OCI-LY7 (cell line): ENCODE measurements at regions not wholly inside any gene's neighbourhood (a gene's known extent, or its start where the extent isn't known, plus 50 kb on each side); places are given as distances from the start of the nearest gene placed in this dataset.

ENCODE experiments used
- BruUV-seq: library from RNA; stranded (reverse); fragments of 400-500 nt; replicated peaks from 2 replicates; lab custom pipeline; 2021; lab: Mats Ljungman, UMichigan
- CTCF ChIA-PET: fragments of 300-600 bp; sonication (Branson Sonifier 250); formaldehyde crosslinking; loops from one replicate; lab custom pipeline; 2022; ENCODE audit warnings: antibody characterized with exemption; ENCODE audit not compliant: unreplicated experiment; lab: Charles Lee
- POLR2A ChIA-PET: fragments of 300-600 bp; sonication (Branson Sonifier 250); formaldehyde crosslinking; loops from one replicate; lab custom pipeline; 2022; ENCODE audit warnings: antibody characterized with exemption; lab: Charles Lee
- DNase-seq: peaks from one replicate; pipeline ENCODE4 v3.0.0-alpha.2; 2015; ENCODE audit warnings: low spot score
- H2AFZ ChIP-seq: fragments of 200-600 bp; sonication (generic), shearing (Covaris generic); 2 replicates; pipeline ENCODE4 v1.6.1; 2014; ENCODE audit warnings: mild to moderate bottlenecking, antibody characterized with exemption, low read length, moderate library complexity
- H3K27ac ChIP-seq: fragments of 200-600 bp; sonication (generic); 2 replicates; pipeline ENCODE4 v1.5.1; 2014; ENCODE audit warnings: mixed run types, low read depth, mild to moderate bottlenecking, moderate library complexity, low read length, inconsistent platforms; ENCODE audit not compliant: poor library complexity, severe bottlenecking
- H3K36me3 ChIP-seq: fragments of 200-600 bp; sonication (generic); 2 replicates; pipeline ENCODE4 v1.6.1; 2014; ENCODE audit warnings: mild to moderate bottlenecking, antibody characterized with exemption, low read length, moderate library complexity, mixed read lengths; ENCODE audit not compliant: insufficient read depth
- H3K4me1 ChIP-seq: fragments of 200-600 bp; sonication (generic); 2 replicates; pipeline ENCODE4 v1.5.1; 2014; ENCODE audit warnings: mild to moderate bottlenecking, low read length; ENCODE audit not compliant: insufficient read depth, poor library complexity, severe bottlenecking
- H3K4me2 ChIP-seq: fragments of 200-600 bp; sonication (generic); 2 replicates; pipeline ENCODE4 v1.6.1; 2014; ENCODE audit warnings: mild to moderate bottlenecking, low read length
- H3K4me3 ChIP-seq: fragments of 200-600 bp; sonication (generic); 2 replicates; pipeline ENCODE4 v1.5.1; 2014; ENCODE audit warnings: mild to moderate bottlenecking, low read depth, low read length; ENCODE audit not compliant: poor library complexity, severe bottlenecking
- H3K79me2 ChIP-seq: fragments of 200-600 bp; sonication (generic); 2 replicates; pipeline ENCODE4 v1.6.1; 2016; ENCODE audit warnings: low read depth, mild to moderate bottlenecking, low read length, moderate library complexity, mixed read lengths; ENCODE audit not compliant: insufficient read depth
- H3K9me2 ChIP-seq: fragments of 200-600 bp; sonication (generic); 2 replicates; pipeline ENCODE4 v1.6.1; 2016; ENCODE audit warnings: mild to moderate bottlenecking, low read length, mixed read lengths; ENCODE audit not compliant: insufficient read depth
- H3K9me3 ChIP-seq: fragments of 200-600 bp; sonication (generic); 2 replicates; pipeline ENCODE4 v1.6.1; 2014; ENCODE audit warnings: mild to moderate bottlenecking, mixed run types, low read length, mixed read lengths
- H4K20me1 ChIP-seq: fragments of 200-600 bp; sonication (generic); 2 replicates; pipeline ENCODE4 v1.6.1; 2014; ENCODE audit warnings: mild to moderate bottlenecking, antibody characterized with exemption, low read length, moderate library complexity, mixed read lengths; ENCODE audit not compliant: insufficient read depth
- EZH2phosphoT487 ChIP-seq: fragments of 200-600 bp; sonication (generic); IDR thresholded peaks from 2 replicates; pipeline ENCODE4 v1.6.1; 2018; ENCODE audit warnings: low read depth, borderline replicate concordance, mild to moderate bottlenecking, mixed run types, antibody characterized with exemption, low read length, moderate library complexity, mixed read lengths
- intact Hi-C: fragments of 100-400 bp; cut with micrococcal nuclease; formaldehyde crosslinking; loops from one replicate; pipeline ENCODE4 v1.10.0; 2022; ENCODE audit not compliant: unreplicated experiment
- TF ChIP-seq, protein P1 (sequence below): fragments of 200-600 bp; sonication (generic); conservative IDR thresholded peaks from 2 replicates; pipeline ENCODE4 v1.5.1; 2014; ENCODE audit warnings: mild to moderate bottlenecking, antibody characterized with exemption, low read length, moderate library complexity, mixed read lengths

DNA sequence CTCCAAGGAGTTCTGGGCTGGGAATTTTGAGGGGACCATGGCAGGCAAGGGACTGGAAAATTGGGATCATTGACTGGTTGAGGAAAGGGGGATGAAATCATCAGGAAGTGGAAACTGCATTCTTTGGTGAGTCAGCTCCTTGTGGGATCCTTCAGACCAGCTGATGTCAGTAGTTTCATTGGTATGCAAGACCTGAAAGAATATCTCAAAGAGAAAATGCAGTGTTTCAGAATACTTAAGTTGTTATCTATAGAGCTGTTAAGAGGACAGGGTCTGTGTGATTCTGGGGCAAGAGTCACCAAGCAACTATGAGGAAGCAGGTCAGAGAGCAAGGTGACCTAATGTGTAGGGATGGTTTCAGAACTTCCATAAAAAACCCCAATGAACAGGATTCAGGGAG is 595.9 kb upstream of the AUTS2 start:
- Histone ChIP-seq H3K27ac (no peak overlapping the region), H3K36me3 (no peaks in the 10 kb centered on the region), H2AFZ (no peak overlapping the region), H3K9me3 (peaks cover 18% of the 10 kb centered on the region; the same call in 1 of the 2 replicates), H3K9me2 (no peaks in the 10 kb centered on the region), H3K4me2 (no peak overlapping the region), H4K20me1 (no peaks in the 10 kb centered on the region), H3K4me3 (no peak overlapping the region), H3K4me1 (no peaks in the 10 kb centered on the region), H3K79me2 (no peaks in the 10 kb centered on the region)
- no peak for DNase-seq
- no TSS peak for BruUV-seq
- no peak for TF ChIP-seq EZH2phosphoT487
- TF ChIP-seq, protein P1, sequence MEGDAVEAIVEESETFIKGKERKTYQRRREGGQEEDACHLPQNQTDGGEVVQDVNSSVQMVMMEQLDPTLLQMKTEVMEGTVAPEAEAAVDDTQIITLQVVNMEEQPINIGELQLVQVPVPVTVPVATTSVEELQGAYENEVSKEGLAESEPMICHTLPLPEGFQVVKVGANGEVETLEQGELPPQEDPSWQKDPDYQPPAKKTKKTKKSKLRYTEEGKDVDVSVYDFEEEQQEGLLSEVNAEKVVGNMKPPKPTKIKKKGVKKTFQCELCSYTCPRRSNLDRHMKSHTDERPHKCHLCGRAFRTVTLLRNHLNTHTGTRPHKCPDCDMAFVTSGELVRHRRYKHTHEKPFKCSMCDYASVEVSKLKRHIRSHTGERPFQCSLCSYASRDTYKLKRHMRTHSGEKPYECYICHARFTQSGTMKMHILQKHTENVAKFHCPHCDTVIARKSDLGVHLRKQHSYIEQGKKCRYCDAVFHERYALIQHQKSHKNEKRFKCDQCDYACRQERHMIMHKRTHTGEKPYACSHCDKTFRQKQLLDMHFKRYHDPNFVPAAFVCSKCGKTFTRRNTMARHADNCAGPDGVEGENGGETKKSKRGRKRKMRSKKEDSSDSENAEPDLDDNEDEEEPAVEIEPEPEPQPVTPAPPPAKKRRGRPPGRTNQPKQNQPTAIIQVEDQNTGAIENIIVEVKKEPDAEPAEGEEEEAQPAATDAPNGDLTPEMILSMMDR = no peak
- CTCF ChIA-PET = no interaction called here
- intact Hi-C loops = no loop called here
- POLR2A ChIA-PET = no interaction called here

DNA sequence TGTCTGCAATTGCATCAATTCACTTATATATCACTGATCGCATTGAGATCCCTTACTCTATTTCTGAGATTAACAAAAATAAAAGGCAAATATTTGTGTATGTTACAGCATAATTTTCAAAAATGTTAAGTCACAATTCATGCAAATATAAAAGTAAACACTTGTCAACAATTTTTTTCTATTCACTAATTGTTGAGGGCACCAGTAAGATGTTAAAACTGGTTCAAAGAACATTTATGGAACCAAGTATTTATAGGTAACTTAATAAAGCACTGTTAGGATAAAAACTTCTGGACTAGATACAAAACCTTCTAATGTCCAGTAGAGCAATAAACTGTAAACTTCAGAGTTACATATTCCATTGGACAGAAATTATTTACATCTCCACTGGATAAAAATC is 586.1 kb upstream of the AUTS2 start:
- Histone ChIP-seq H3K9me2 (no peaks in the 10 kb centered on the region), H3K27ac (no peak overlapping the region), H4K20me1 (no peaks in the 10 kb centered on the region), H3K9me3 (0 out of 2 replicates have a peak, but pooled peaks cover 4% of the 10 kb centered on the region), H3K4me1 (no peaks in the 10 kb centered on the region), H3K79me2 (no peaks in the 10 kb centered on the region), H3K36me3 (no peaks in the 10 kb centered on the region), H3K4me2 (no peak overlapping the region), H3K4me3 (no peak overlapping the region), H2AFZ (no peak overlapping the region)
- ChIA-PET CTCF (no interaction called here), POLR2A (no interaction called here)
- no TSS peak for BruUV-seq
- TF ChIP-seq, protein P1 = no peak
- no peak for TF ChIP-seq EZH2phosphoT487
- no peak for DNase-seq
- intact Hi-C loops = no loop called here

DNA sequence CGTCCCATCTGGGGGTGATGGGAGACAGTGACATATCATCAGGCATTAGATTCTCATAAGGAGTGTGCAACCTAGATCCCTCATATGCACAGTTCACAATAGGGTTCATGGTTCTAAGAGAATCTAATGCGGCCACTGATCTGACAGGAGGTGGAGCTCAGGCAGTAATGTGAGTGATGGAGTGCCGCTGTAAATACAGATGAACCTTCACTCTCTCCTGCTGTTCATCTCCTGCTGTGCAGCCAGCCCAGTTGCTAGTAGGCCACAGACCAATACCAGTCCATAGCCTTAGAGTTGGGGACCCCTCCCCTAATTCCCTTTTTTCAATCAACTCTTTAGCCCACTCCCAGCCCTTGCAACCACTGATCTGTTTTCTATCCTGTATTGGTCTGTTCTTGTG is 581.1 kb upstream of the AUTS2 start:
- Histone ChIP-seq H2AFZ (no peak overlapping the region), H3K27ac (no peak overlapping the region), H3K79me2 (no peaks in the 10 kb centered on the region), H3K4me3 (no peak overlapping the region), H3K4me2 (no peak overlapping the region), H4K20me1 (no peaks in the 10 kb centered on the region), H3K36me3 (no peaks in the 10 kb centered on the region), H3K4me1 (no peaks in the 10 kb centered on the region), H3K9me3 (0 out of 2 replicates have a peak, but pooled peaks cover under 1% of the 10 kb centered on the region), H3K9me2 (no peaks in the 10 kb centered on the region)
- intact Hi-C loops = no loop called here
- ChIA-PET POLR2A (interaction anchor here (0.6 kb wide), 1 partner anchor 62 kb away, joined by 3 read pairs; no protein-coding TSS in a partner anchor), CTCF (no interaction called here)
- BruUV-seq = no TSS peak
- TF ChIP-seq, protein P1 = no peak
- no peak for TF ChIP-seq EZH2phosphoT487
- DNase-seq = no peak
